OCI-LY1 (cell line): ENCODE measurements at regions not wholly inside any gene's neighbourhood (a gene's known extent, or its start where the extent isn't known, plus 50 kb on each side); places are given as distances from the start of the nearest gene placed in this dataset.

Experiments
- CTCF ChIP-seq: fragments of 200-600 bp; sonication (generic), shearing (Covaris generic); IDR thresholded peaks from 2 replicates; pipeline ENCODE4 v1.5.1; 2017; ENCODE audit warnings: mild to moderate bottlenecking, antibody characterized with exemption, low read length, moderate library complexity, mixed read lengths
- EZH2 ChIP-seq: fragments of 200-600 bp; sonication (generic), shearing (Covaris generic); IDR thresholded peaks from 2 replicates; pipeline ENCODE4 v1.8.0; 2017; ENCODE audit warnings: borderline replicate concordance, mixed run types, mild to moderate bottlenecking, antibody characterized with exemption, low read length, moderate library complexity, mixed read lengths

- TF ChIP-seq EZH2: no peak
- no peak for TF ChIP-seq CTCF
Measured at GRCh38 chr16:48955837-48956236, 325.8 kb downstream of the CBLN1 start.
